Fibroblast of lung (primary cell): ENCODE measurements at regions not wholly inside any gene's neighbourhood (a gene's known extent, or its start where the extent isn't known, plus 50 kb on each side); places are given as distances from the start of the nearest gene placed in this dataset.

Source experiments
- DNase-seq, 2 donors: peaks; one replicate each; pipeline versions ENCODE4 v3.0.0 to v3.0.0-alpha.2; 2010; ENCODE audit warnings: low read depth in 2 of 2
- H2AFZ ChIP-seq: 2 replicates; pipeline ENCODE4 v1.5.1; 2012; ENCODE audit warnings: low read length, control low read depth, inconsistent platforms
- H3K27ac ChIP-seq: 2 replicates; pipeline ENCODE4 v1.5.1; 2011; ENCODE audit warnings: low read length, control low read depth; ENCODE audit not compliant: insufficient read depth
- H3K27me3 ChIP-seq: 2 replicates; pipeline ENCODE4 v1.5.1; 2011; ENCODE audit warnings: mild to moderate bottlenecking, low read length; ENCODE audit not compliant: control insufficient read depth, insufficient read depth
- H3K36me3 ChIP-seq: 2 replicates; pipeline ENCODE4 v1.5.1; 2011; ENCODE audit warnings: low read length; ENCODE audit not compliant: control insufficient read depth, insufficient read depth
- H3K4me1 ChIP-seq: 2 replicates; pipeline ENCODE4 v1.5.1; 2011; ENCODE audit warnings: low read length; ENCODE audit not compliant: control insufficient read depth, insufficient read depth; ENCODE audit errors: extremely low read depth
- H3K4me2 ChIP-seq: 2 replicates; pipeline ENCODE4 v1.5.1; 2011; ENCODE audit warnings: low read length, control low read depth; ENCODE audit not compliant: insufficient read depth; ENCODE audit errors: extremely low read depth
- H3K4me3 ChIP-seq, 4 experiments: fragments of 200-600 bp in 1 of 4; sonication (generic) in 1 of 4; replicated peaks in 1 of 4; 2 replicates each; pipeline ENCODE4 v1.5.1; 2011 to 2016; ENCODE audit warnings: low read length in 4 of 4, low read depth in 3 of 4, mild to moderate bottlenecking in 3 of 4, control low read depth in 2 of 4, inconsistent platforms in 1 of 4, mixed read lengths in 1 of 4; ENCODE audit not compliant: insufficient read depth in 1 of 4; ENCODE audit errors: control extremely low read depth in 1 of 4
- H3K79me2 ChIP-seq: 2 replicates; pipeline ENCODE4 v1.5.1; 2012; ENCODE audit warnings: mild to moderate bottlenecking, low read length, inconsistent platforms; ENCODE audit not compliant: control insufficient read depth, insufficient read depth
- H3K9ac ChIP-seq: 2 replicates; pipeline ENCODE4 v1.5.1; 2011; ENCODE audit warnings: mild to moderate bottlenecking, low read length, control low read depth; ENCODE audit not compliant: insufficient read depth
- H3K9me3 ChIP-seq: 2 replicates; pipeline ENCODE4 v1.5.1; 2012; ENCODE audit warnings: low read depth, low read length; ENCODE audit not compliant: control insufficient read depth, insufficient read depth
- H4K20me1 ChIP-seq: 2 replicates; pipeline ENCODE4 v1.5.1; 2011; ENCODE audit warnings: low read length; ENCODE audit not compliant: control insufficient read depth, insufficient read depth; ENCODE audit errors: extremely low read depth
- CTCF ChIP-seq, 2 donors: IDR thresholded peaks in 1 of 2; conservative IDR thresholded peaks in 1 of 2; 1 replicate in 1 of 2; 2 replicates in 1 of 2; pipeline ENCODE4 v1.5.1; 2011 to 2012; ENCODE audit warnings: low read length in 2 of 2, control low read depth in 1 of 2, inconsistent platforms in 1 of 2, low read depth in 1 of 2, mild to moderate bottlenecking in 1 of 2
- EZH2 ChIP-seq: IDR thresholded peaks from 2 replicates; pipeline ENCODE4 v1.5.1; 2012; ENCODE audit warnings: low read length, control low read depth, mild to moderate bottlenecking; ENCODE audit errors: missing control alignments

- TF ChIP-seq CTCF (conservative IDR thresholded peaks at IDR 0.05 in 1 of 2, IDR thresholded peaks at IDR 0.05 in 1 of 2; ENCODE audit: low read depth in 1 of 2, low read length in 2 of 2) (no peak), EZH2 (no peak)
- Histone ChIP-seq H3K36me3 (no peaks in the 10 kb centered on the region), H3K27me3 (no peaks in the 10 kb centered on the region), H3K9ac (no peak overlapping the region), H3K27ac (no peak overlapping the region), H3K4me3 (no peak overlapping the region), H2AFZ (no peak overlapping the region), H4K20me1 (no peaks in the 10 kb centered on the region), H3K9me3 (no peaks in the 10 kb centered on the region), H3K4me2 (no peak overlapping the region), H3K79me2 (no peaks in the 10 kb centered on the region), H3K4me1 (no peaks in the 10 kb centered on the region)
- no peak for DNase-seq
These were observed 90.1 kb upstream of the PHOX2B start for GRCh38 chr4:41838590-41838989.

- Histone ChIP-seq H3K4me2 (no peak overlapping the region), H3K79me2 (no peaks in the 10 kb centered on the region), H3K27me3 (no peaks in the 10 kb centered on the region), H4K20me1 (no peaks in the 10 kb centered on the region), H3K4me1 (no peaks in the 10 kb centered on the region), H3K9me3 (no peaks in the 10 kb centered on the region), H3K9ac (no peak overlapping the region), H2AFZ (no peak overlapping the region), H3K4me3 (no peak overlapping the region), H3K27ac (no peak overlapping the region), H3K36me3 (no peaks in the 10 kb centered on the region)
- TF ChIP-seq EZH2 = no peak
- TF ChIP-seq CTCF (conservative IDR thresholded peaks at IDR 0.05 in 1 of 2, IDR thresholded peaks at IDR 0.05 in 1 of 2; ENCODE audit: low read depth in 1 of 2, low read length in 2 of 2) = no peak
- DNase-seq = no peak
These were observed 86.9 kb upstream of the PHOX2B start for GRCh38 chr4:41835321-41835995.

GRCh38 chr4:41832961-41833360 is 84.4 kb upstream of the PHOX2B start:
- H3K27me3 ChIP-seq = no peaks in the 10 kb centered on the region
- no peaks in the 10 kb centered on the region for H4K20me1 ChIP-seq
- no peak overlapping the region for H3K4me2 ChIP-seq

More at GRCh38 chr4:41832961-41833360, 84.4 kb upstream of the PHOX2B start:
- Histone ChIP-seq H3K4me3 (no peak overlapping the region), H3K36me3 (no peaks in the 10 kb centered on the region), H3K79me2 (no peaks in the 10 kb centered on the region), H3K9ac (no peak overlapping the region), H3K4me1 (no peaks in the 10 kb centered on the region), H3K27ac (no peak overlapping the region), H2AFZ (no peak overlapping the region), H3K9me3 (no peaks in the 10 kb centered on the region)
- DNase-seq = no peak
- TF ChIP-seq CTCF (conservative IDR thresholded peaks at IDR 0.05 in 1 of 2, IDR thresholded peaks at IDR 0.05 in 1 of 2; ENCODE audit: low read depth in 1 of 2, low read length in 2 of 2) = no peak
- TF ChIP-seq EZH2 = no peak
